HG03565 (cell line): ENCODE measurements at regions not wholly inside any gene's neighbourhood (a gene's known extent, or its start where the extent isn't known, plus 50 kb on each side); places are given as distances from the start of the nearest gene placed in this dataset.

Experiments
- ATAC-seq: cut with Tn5 transposase; IDR thresholded peaks from one replicate; pipeline ENCODE4 v1.9.1; 2021; ENCODE audit warnings: mild to moderate bottlenecking, moderate library complexity; ENCODE audit not compliant: unreplicated experiment

DNA sequence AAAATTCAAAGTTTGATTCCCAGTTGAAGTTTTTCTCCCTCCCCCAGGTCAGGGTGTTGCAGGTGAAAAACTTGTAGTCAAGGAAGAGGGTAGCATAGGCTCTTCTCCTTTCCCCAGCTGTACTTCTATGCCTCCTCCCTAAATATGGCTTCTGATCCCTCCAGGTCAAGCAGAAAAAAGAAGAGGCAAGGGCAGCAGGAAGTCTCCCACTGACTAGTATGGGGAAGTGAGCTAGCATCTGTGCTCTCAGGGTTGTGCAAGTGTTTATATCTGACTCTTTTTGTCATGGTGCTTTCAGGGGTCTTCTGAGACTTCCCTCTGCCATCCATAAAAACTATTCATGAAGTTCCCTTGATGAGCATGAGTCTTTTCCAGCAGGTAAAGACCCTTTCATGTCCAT, 76.0 kb downstream of the ATPSCKMT start:
- ATAC-seq: no peak

DNA sequence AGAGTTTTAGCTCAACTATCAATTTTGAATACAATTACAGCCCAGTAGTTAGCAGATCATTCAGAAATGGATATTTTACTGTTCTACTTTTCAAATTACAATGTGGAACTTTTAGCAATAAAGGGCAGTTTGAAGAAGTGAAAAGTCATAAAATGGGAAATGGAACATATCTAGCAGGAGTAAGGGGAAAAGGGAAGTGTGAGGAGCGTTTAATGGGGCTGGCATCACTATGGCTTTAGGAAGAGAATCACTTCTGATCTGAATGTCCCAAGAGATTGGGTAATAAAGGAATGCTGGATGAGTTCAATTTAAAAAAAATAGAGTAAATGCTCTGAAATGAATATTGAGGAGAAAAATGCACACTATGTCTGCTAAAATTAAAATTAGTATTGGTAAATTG, 77.4 kb downstream of the ATPSCKMT start:
- no peak for ATAC-seq

DNA sequence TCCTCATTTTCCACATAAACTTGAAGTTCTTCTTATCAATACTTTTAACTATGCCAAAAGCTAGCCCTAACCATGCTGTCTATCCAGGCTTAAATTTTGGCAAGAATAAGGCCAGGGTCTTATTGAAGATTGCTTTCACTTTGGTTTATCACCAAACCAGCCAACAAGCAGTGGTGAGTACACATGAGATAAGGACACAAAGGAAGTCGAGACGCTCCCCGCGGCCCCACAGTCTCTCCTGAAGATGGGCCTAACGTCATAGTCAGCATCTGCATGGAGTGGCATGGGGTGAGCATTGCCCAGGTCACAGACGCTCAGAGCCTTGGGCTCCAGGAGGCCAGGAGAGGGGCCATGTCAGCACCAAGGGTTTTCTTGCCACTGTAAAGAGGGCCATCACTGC, 80.3 kb downstream of the ATPSCKMT start:
- no peak for ATAC-seq

DNA sequence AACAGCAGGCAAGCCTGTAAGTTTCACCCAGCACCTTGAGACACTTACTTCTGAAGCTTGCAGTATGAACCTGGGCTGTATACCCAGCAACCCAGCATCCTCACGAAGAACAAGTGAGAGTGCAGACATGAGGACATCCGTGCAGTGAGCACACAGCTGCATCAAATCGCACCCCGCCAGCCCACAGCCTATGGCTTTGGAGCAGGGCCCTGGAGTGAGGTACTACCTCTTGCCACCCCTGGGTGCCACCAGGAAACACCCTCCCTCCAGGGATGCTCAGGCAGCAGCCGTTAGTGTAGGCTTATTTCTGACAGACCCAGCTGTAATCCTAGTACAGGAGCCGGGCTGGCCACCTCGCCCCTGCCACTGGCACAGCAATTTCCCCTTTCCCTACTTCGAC, 81.4 kb downstream of the ATPSCKMT start:
- ATAC-seq: no peak

DNA sequence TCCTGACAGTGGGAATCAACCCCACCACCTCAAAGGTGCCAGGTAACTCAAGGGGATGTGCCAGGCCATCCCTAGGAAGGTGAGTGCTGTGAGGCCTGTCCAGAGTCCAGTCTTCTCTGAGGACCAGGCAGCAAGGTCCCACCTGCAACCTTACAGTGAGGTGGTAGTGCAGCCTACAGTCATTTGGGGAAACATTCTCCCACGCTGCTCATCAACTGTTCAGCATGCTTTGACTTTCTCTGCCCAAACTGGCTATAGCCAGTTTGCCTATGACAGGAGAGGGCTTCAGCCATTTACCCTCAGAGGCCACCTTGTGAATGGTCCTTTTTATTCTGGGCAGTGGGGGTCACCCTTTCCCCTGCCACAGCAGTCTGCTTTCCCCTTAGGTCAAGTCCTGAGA, 81.9 kb downstream of the ATPSCKMT start:
- no peak for ATAC-seq

DNA sequence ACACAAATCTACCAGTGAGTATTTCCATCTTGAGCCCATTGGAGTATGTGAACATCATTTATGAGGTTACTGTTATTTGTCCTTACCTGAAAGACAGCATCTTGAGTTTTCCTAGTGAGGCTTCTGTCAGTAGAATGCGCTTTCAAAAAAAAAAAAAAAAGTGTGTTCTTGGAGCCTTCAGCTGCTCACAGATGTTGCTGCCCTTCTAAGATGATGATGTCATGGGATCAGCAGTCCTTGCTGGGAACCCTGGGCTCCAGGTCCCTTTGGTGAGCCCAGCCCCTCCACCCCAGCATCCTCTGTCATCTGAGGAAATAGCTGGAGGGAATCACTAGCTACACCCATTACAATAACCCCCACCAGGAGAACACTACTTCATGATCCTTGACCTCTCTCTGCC, 83.3 kb downstream of the ATPSCKMT start:
- no peak for ATAC-seq

DNA sequence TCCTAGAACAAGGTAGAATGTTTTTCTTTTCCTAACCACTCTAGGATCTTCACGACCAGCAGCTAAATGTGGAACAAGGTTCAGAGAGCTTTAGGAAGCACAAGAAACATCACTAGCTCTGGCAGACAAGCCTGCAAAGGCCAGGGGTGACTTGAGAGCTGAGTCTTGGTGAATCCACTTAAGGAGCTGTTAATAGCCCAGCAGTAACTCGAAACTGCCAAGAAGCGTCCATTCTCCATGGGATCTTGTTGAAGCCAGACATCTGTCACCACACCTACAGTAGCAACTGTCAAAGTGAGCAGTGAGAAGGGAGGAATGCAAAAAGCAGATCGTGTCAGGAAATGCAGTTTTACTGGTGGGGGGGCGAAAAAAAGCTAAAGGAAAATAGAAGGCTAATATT, 87.2 kb downstream of the ATPSCKMT start:
- no peak for ATAC-seq

DNA sequence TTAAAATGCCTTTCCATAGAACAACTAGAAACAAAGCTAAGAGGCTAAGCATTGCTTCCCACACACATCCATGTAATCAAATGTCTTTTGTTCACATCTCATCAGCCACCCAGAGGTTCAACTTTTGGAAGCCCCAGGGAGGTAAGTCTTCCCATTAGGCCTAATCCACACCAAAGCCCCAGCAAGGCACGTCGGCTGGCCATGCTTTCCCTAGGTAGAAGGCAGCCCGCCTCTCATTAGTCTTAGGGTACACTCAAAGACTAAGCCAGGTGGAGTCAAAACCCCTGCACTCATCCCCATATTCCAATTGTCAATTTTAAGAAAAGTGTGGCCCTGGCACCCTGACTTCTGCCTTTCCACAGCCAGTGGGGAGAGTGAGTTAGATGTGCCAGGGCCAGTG, 87.9 kb downstream of the ATPSCKMT start:
- no peak for ATAC-seq

DNA sequence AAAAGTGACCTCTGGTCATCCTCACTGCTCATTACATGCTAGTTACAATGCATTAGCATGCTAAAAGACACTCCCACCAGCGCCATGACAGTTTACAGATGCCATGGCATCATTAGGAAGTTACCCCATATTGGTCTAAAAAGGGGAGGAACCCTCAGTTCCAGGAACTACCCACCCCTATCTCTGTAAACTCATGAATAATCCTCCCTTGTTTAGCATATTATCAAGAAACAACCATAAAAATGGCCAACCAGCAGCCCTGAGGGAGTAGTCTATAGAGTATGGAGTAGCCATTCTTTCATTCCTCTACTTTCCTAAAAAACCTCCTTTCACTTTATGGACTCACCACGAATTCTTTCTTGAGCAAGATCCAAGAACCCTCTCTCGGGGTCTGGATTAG, 89.4 kb downstream of the ATPSCKMT start:
- no peak for ATAC-seq

DNA sequence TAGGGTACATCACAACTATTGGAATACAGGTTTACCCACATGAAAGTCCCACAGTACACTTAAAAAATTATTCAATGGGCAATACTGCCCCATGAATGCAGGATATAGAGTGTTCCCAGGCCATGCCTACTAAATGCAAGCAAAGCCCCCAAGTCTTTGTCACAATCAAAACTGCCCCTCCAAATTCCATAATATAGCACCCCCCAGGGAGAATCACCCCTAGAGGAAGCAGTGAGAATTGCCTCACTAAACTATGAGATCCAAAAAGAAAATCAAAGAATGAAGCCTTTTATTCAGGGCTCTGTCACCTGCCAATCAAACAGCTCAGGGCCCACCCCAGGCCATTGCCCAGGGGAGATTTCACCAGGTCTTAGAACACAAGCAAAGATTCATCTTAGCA, 90.8 kb downstream of the ATPSCKMT start:
- no peak for ATAC-seq

DNA sequence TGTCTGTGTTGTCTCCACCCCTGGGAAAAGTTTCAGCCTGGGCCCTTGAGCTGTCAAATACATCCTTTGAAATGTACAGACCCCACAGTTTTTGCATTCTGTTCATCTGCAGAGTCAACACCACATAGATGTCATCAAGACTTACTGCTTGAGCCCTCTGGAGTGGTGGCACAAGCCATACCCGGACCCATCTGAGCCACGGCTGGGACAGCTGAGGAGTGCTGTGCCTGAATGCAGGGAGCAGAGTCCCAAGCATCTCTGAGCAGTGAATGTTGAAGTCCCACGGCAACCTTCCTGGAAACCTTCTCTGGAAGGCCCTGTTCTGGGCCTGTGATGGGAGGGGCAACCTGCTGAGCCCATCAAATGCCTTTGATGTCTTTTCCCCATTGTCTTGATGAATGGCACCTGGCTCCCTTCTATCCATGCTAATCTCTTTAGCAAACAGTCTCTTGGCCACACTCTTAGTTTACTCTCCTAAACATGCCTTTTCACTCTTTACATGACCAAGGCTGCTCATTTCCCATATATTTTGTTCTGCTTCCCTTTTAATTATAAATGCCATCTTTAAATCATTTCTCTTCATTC, 92.5 kb downstream of the ATPSCKMT start:
- no peak for ATAC-seq

DNA sequence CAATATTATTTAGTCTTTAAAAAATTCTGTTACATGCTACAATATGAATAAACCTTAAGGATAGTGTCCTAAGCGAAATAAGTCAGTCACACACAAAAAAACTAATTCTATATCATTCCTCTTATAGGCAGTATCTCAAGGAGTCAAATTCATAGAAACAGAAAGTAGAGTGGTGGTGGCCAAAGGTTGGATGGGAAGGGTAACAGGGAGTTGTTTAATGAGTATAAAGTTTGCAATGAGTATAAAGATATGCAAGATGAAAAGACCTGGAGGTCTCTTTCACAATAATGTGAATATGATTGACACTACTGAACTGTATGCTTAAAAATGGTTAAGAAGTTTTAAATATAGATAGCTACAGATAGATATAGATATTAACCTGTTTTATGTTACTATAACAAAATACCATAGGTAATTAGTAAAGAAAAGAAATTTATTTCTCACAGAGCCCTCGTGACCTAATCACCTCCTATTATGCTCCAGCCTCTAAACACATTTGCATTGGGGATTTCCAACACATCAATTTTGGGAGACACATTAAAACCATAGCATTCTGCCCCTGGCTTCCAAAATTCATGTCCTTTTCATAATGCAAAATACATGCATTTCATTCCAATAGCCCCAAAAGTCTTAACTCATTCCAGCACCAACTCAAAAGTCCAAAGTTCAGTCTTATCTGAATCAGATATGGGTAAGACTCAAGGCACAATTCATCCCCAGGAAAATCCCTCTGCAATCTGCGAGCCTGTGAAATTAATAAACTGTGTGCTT, 93.6 kb downstream of the ATPSCKMT start:
- ATAC-seq: no peak

DNA sequence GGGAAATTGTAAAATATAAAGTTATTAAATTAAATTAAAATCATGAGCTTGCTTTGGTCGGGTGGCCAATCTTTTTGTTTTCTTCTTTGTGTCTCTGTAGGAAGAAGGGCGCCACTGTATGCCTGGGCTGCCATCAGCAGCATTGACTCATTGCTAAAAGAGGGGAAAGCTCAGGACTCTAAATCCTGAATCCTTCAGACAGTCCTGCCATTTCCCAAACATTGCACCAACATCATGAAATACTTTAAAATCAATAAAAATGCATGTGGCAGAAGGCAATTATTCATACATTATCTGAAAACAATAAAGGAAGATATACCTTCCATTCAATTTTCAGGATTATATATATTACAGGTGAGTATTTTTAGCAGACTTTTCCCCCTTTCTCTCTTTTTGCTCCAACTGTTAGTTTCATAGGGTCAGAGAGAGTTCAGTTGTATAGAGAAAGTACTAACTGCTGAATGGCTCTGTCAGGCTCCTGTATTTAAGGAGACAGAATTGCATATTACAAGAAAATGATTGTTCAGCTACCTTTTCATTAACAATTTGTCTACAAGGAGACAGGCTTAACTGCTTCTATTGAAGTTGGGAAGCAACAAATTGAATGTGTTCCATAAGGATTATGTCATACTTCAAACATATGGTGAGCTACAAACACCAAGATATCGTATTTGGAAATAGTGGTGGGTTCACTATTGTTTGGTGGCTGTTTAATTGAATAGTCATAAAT, 95.7 kb downstream of the ATPSCKMT start:
- ATAC-seq: no peak

DNA sequence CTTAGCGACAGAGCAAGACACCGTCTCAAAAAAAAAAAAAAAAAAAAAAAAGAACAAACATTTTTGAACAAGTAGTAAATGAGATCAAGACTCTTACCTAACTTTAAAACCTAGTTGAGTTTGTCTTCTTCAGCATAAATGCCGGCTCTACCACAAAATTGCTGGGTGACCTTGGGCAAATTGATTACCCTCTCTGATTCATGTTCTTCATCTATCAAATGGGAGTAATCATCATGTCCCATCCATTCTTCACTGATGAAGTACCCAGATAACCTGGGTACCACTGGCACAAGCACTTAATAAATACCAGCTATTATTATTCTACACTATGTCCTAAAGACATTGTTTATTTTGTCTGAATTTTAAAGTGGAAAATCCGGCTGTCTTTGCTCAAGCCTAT, 96.3 kb downstream of the ATPSCKMT start:
- ATAC-seq: no peak

DNA sequence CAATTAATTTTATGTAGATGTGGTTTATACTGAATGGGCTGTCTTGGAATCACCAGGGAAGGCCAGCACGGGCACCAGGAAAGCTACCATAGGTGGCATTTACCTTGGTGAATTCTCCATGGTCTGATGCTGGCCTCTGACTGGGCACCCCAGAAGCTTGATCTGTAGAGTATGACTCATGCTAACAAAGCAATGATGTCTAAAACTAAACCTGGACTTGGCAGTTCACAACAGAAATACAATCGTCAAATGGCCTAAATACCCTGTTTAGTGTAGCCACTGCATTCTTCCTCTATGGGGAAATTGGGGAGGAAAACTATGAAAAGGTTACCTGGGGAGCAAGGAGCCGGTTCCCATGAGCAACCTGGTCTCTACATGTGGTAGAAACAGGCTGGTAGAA, 98.0 kb downstream of the ATPSCKMT start:
- no peak for ATAC-seq

DNA sequence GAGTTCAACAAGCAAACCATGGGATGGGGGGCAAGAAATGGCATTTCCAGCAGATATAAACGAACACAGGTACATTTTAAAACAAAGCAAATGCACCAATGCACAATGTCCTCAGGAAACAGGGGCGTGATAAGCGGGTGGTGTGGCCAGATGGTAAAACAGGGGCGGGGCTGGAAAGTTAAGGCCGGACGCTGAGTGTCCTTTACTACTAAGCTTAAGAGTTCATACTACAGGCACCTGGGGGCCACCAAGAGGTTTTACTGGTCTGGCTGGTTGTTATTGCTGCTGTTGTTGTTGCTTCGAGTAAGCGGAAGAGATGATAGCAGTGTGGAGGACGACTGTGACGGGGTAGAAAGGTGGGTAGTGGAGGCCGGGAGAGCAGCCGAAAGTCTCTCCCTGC, 99.8 kb downstream of the ATPSCKMT start:
- ATAC-seq: no peak

DNA sequence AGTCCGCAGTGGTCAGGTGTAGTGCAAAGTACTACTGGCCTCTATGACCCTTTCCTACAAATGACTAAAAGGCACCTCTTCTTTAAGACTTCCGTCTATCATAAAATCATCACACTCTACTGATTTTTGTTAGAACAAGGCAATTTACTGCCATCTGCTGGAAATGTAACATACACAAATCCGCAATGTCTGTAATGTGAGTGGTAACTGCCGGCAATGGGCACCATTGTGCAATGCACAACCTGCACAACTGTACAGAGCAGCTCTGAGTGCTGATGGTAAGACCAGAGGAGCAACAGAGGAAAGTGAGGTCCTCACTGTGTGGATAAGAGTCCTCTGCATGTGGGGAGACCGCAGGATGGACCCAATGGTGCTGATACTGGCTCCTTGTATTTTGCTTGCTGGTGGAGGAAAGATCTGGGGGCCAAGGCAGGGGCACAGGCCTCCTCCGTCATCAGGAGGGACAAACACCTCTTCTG, 103.7 kb downstream of the ATPSCKMT start:
- ATAC-seq: peak; percentile 45

DNA sequence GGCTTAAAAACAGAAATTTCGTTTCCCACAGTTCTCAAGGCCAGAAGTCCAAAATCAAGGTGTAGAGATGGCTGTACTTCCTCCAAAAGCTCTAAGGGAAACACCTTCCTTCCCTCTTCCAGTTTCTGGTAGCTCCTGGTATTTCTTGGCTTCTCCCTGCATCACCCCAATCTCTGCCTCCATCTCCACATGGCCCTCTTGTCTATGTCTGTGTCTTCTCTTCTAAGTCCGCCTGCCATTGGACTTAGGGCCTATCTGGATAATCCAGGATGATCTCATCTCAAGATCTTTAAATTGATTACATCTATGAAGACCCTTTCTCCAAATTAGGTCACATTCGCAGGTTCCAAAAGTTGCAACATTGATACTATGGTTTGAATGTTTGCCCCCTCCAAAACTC, 105.6 kb downstream of the ATPSCKMT start:
- ATAC-seq: no peak

DNA sequence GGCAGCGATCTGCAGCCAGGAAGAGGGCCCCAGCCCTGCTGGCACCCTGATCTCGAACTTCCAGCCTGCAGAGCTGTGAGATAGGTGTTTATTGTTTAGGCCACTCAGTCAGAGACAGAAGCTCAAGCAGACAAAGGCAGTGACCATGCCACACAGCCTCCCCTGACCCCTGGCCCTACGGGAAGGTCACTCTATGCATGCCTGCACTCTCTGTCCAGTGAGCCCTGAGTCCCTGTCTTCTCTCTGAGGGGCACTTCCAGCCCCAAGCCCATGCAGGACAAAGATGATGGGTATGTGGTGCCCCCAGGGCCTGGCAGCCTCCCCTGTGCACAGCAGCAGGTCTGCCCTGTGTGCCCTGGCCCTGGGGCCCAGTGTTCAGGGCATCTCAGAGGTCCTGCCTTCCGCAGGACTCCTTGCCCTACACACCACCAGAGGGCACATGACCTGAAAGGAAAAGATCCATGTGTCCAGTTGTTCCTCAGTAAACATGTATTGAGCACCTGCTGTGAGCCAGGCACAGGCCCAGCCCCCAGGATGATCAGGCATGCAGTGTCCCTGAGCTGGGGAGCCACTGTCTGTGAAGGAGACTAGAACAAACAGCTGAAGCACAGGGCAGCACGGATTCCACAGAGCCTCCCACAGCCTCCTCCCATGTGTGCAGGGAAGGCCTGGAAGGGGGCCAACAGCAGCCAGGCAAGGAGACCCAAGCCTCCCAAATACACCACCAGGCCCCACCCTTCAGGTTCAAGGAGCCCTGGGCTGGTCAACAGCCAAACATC, 109.3 kb downstream of the ATPSCKMT start:
- ATAC-seq: no peak

DNA sequence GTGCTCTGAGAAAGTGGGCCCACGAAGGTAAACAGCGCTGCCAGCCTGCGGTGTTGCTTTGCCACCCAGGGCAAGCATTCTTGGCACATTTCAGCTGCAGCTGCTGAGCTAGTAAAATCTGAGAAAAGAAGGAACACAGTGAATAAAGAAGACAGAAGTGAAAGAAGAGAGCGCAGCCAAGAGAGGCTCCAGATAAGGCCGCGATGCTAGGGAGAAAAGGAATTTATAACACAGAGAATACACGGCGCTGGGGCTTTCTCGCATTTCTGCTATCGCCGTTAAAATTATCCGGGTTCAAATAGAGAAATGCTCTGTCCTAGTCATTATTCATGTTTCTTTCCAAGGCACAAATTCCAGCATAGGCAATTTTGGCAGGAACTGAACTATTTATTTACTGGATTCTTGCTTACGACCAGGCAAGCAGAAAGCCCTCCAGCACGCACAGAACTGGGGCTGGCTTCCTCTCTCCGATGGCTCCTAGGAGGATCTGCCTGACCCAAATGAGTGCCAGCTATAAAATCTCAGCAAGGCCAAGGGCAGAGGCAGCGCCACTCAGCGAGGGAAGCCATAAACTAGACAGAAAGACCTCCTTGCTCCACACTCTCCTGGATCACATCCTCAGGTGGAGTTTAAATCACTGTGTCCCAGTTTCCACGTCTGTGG, 111.2 kb downstream of the ATPSCKMT start:
- no peak for ATAC-seq

DNA sequence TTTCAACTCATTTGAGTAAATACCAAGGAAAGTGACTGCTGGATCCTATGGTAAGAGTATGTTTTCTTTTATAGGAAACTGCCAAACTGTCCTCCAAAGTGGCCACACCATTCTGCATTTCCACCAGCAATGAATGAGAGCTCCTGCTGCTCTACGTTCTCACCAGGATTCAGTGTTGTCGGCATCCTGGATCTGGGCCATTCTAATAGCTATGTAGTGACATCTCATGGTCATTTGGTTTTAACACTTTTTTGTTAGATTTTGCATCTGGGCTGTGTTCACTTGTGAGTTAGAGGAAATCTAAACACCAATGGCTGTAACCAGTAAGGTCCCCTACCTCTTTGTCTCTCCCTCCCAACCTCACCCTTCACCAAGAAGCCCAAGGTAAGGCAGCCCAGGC, 115.9 kb downstream of the ATPSCKMT start:
- no peak for ATAC-seq
